ENCODE measurements at regions not wholly inside any gene's neighbourhood (a gene's known extent, or its start where the extent isn't known, plus 50 kb on each side); places are given as distances from the start of the nearest gene placed in this dataset.
"Not testable (repeated sequence)": the region's sequence is repeated elsewhere in the genome, so short reads cannot be mapped to it uniquely, and the experiment has no call there.

DNA sequence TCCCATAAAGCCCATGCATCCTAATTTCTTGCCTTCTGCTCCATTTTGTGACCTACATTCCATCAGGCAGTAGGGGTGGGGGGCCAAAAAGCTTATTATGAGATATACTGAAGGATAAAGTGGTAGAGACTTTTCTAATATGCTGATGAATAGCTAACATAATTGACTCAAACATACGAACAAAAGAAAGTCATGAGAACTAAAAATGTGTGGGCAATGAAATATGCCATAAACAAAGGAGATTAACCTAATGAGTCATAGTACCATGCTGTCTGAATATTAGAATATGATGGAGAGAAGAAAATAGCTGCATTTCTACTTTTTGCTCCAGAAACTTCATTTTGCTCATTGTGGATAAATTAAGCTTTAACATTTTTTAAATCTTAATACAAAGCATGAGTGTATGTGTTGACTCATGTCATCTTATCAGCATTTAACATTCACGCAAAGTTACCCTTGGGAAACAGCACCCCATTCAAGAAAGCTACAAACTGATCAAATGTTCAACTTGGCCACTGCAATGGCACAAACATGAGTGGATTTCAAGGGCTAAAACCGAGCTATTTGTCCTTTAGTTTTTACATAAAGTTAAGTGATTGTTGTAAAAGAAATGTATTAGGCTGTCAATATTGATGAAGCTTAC lies 64.0 kb upstream of the DIO2 start:
- Histone ChIP-seq H3K9me3 (ENCODE audit: insufficient read depth, low read length) (no peaks in the 10 kb centered on the region), H3F3A (ENCODE audit: insufficient read depth) (no peaks in the 10 kb centered on the region), H3K79me2 (ENCODE audit: insufficient read depth, low read length) (no peaks in the 10 kb centered on the region), H3K4me3 (ENCODE audit: insufficient read depth, low read length, poor library complexity, severe bottlenecking) (no peak overlapping the region), H3K27ac (ENCODE audit: low read depth, low read length) (no peak overlapping the region), H3K36me3 (ENCODE audit: low read length) (no peaks in the 10 kb centered on the region), H3K4me2 (ENCODE audit: low read depth, low read length, poor library complexity, severe bottlenecking) (no peak overlapping the region), H2AFZ (ENCODE audit: low read depth, low read length, severe bottlenecking) (no peak overlapping the region), H3K9me2 (replicated peaks; ENCODE audit: insufficient read depth, low read length) (no peaks in the 10 kb centered on the region), H3K9ac (ENCODE audit: low read length) (no peak overlapping the region), H3K27me3 (ENCODE audit: low read length) (no peaks in the 10 kb centered on the region), H4K20me1 (ENCODE audit: low read depth, low read length) (no peaks in the 10 kb centered on the region)
- TF ChIP-seq, protein P1, sequence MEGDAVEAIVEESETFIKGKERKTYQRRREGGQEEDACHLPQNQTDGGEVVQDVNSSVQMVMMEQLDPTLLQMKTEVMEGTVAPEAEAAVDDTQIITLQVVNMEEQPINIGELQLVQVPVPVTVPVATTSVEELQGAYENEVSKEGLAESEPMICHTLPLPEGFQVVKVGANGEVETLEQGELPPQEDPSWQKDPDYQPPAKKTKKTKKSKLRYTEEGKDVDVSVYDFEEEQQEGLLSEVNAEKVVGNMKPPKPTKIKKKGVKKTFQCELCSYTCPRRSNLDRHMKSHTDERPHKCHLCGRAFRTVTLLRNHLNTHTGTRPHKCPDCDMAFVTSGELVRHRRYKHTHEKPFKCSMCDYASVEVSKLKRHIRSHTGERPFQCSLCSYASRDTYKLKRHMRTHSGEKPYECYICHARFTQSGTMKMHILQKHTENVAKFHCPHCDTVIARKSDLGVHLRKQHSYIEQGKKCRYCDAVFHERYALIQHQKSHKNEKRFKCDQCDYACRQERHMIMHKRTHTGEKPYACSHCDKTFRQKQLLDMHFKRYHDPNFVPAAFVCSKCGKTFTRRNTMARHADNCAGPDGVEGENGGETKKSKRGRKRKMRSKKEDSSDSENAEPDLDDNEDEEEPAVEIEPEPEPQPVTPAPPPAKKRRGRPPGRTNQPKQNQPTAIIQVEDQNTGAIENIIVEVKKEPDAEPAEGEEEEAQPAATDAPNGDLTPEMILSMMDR (IDR thresholded peaks at IDR 0.05; ENCODE audit: insufficient read depth, low read length, poor library complexity, severe bottlenecking): no peak
- TF ChIP-seq EZH2phosphoT487 (conservative IDR thresholded peaks at IDR 0.05; ENCODE audit: low read length): no peak

DNA sequence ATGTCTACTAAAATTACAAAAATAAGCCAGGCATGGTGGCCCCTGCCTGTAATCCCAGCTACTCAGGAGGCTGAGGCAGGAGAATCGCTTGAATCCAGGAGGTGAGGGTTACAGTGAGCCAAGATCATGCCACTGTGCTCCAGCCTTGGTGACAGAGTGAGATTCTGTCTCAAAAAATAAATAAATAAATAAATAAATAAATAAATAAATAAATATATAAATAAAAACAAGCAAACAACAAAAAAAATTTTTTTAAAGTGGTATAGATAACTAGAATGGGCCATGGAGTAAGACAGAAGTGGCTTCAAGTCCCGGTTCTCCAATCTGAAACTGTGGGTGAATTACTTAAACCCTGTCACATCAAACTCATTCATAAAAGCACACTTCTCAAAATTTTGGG lies 63.0 kb upstream of the DIO2 start:
- not testable (repeated sequence) for H3K4me3 ChIP-seq (ENCODE audit: insufficient read depth, low read length, poor library complexity, severe bottlenecking); H3F3A ChIP-seq (ENCODE audit: insufficient read depth); H2AFZ ChIP-seq (ENCODE audit: low read depth, low read length, severe bottlenecking); H3K9me2 ChIP-seq (replicated peaks; ENCODE audit: insufficient read depth, low read length); H3K27ac ChIP-seq (ENCODE audit: low read depth, low read length); H3K36me3 ChIP-seq (ENCODE audit: low read length); H3K79me2 ChIP-seq (ENCODE audit: insufficient read depth, low read length); H3K27me3 ChIP-seq (ENCODE audit: low read length); H3K9ac ChIP-seq (ENCODE audit: low read length); H4K20me1 ChIP-seq (ENCODE audit: low read depth, low read length); H3K9me3 ChIP-seq (ENCODE audit: insufficient read depth, low read length); H3K4me2 ChIP-seq (ENCODE audit: low read depth, low read length, poor library complexity, severe bottlenecking)

DNA sequence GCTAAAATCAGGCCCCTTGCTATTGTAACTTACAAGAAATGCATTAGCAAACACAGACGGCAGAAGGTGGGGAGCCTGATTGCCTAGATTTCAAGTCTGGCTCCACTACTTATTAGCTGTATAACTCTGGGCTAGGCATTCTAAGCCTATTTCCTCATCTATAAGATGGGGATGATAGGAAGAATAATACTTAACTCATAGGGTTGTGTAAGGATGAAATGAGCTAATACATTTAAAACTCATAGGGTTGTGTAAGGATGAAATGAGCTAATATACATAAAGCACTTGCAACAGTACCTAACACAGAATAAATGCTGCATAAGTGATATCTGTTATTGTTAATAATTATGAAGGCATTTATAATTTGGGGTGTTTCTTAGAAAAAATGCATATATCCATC lies 60.1 kb upstream of the DIO2 start:
- H3K27ac ChIP-seq (ENCODE audit: low read depth, low read length): no peak overlapping the region
- no peaks in the 10 kb centered on the region for H3K9me2 ChIP-seq (replicated peaks; ENCODE audit: insufficient read depth, low read length)
- H3K36me3 ChIP-seq (ENCODE audit: low read length): no peaks in the 10 kb centered on the region
- no peak overlapping the region for H3K4me3 ChIP-seq (ENCODE audit: insufficient read depth, low read length, poor library complexity, severe bottlenecking)
- no peak overlapping the region for H3K9ac ChIP-seq (ENCODE audit: low read length)
- H4K20me1 ChIP-seq (ENCODE audit: low read depth, low read length): no peaks in the 10 kb centered on the region
- H3K9me3 ChIP-seq (ENCODE audit: insufficient read depth, low read length): no peaks in the 10 kb centered on the region
- H3K27me3 ChIP-seq (ENCODE audit: low read length): no peaks in the 10 kb centered on the region
- no peak overlapping the region for H3K4me2 ChIP-seq (ENCODE audit: low read depth, low read length, poor library complexity, severe bottlenecking)
- TF ChIP-seq, protein P1 (IDR thresholded peaks at IDR 0.05; ENCODE audit: insufficient read depth, low read length, poor library complexity, severe bottlenecking): no peak
- no peak for TF ChIP-seq EZH2phosphoT487 (conservative IDR thresholded peaks at IDR 0.05; ENCODE audit: low read length)
- H3K79me2 ChIP-seq (ENCODE audit: insufficient read depth, low read length): no peaks in the 10 kb centered on the region
- no peaks in the 10 kb centered on the region for H3F3A ChIP-seq (ENCODE audit: insufficient read depth)
- H2AFZ ChIP-seq (ENCODE audit: low read depth, low read length, severe bottlenecking): no peak overlapping the region

DNA sequence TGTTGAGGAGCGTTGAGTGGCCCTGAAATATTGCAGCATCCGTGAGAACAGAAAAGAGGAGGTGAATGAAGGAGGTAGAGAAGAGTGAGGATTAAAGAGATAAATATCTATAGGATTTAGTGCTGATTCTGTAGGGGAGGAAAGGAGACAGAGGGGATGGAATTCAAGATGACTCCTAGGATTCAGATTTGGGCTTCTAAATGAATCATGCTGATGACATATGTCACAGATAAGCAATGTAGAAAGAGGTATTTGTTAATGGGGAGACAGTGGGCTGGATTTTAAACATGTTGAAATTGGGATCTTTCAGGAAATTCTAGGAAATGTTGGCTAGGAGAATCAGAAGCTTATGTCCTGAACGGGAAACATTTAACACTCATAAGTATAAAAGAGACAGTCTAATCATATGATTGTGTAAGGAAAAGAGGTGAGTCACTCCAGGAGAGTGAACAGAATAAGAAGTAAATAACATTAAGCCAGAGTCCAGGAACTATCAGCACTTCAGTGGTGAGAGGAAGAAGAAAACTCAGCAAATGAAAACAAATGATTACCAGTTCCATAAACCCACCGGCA lies 58.1 kb upstream of the DIO2 start:
- Histone ChIP-seq H3K27ac (ENCODE audit: low read depth, low read length) (no peak overlapping the region), H4K20me1 (ENCODE audit: low read depth, low read length) (no peaks in the 10 kb centered on the region), H3K4me2 (ENCODE audit: low read depth, low read length, poor library complexity, severe bottlenecking) (no peak overlapping the region), H3K36me3 (ENCODE audit: low read length) (no peaks in the 10 kb centered on the region), H3K9ac (ENCODE audit: low read length) (no peak overlapping the region), H3K9me3 (ENCODE audit: insufficient read depth, low read length) (no peaks in the 10 kb centered on the region), H3K4me3 (ENCODE audit: insufficient read depth, low read length, poor library complexity, severe bottlenecking) (no peak overlapping the region), H2AFZ (ENCODE audit: low read depth, low read length, severe bottlenecking) (no peak overlapping the region), H3K9me2 (replicated peaks; ENCODE audit: insufficient read depth, low read length) (no peaks in the 10 kb centered on the region), H3F3A (ENCODE audit: insufficient read depth) (no peaks in the 10 kb centered on the region), H3K79me2 (ENCODE audit: insufficient read depth, low read length) (no peaks in the 10 kb centered on the region), H3K27me3 (ENCODE audit: low read length) (no peaks in the 10 kb centered on the region)
- TF ChIP-seq, protein P1 (IDR thresholded peaks at IDR 0.05; ENCODE audit: insufficient read depth, low read length, poor library complexity, severe bottlenecking): no peak
- TF ChIP-seq EZH2phosphoT487 (conservative IDR thresholded peaks at IDR 0.05; ENCODE audit: low read length): no peak
